SU-DHL-6 (cell line): ENCODE measurements at regions not wholly inside any gene's neighbourhood (a gene's known extent, or its start where the extent isn't known, plus 50 kb on each side); places are given as distances from the start of the nearest gene placed in this dataset.

Experiments
- EZH2phosphoT487 ChIP-seq: fragments of 200-600 bp; sonication (generic), shearing (Covaris generic); conservative IDR thresholded peaks from 2 replicates; pipeline ENCODE4 v1.6.1; 2018; ENCODE audit warnings: mild to moderate bottlenecking, antibody characterized with exemption, low read length, moderate library complexity, mixed read lengths
- TF ChIP-seq, protein P1 (sequence below): fragments of 200-600 bp; sonication (generic); IDR thresholded peaks from one replicate; pipeline ENCODE4 v1.5.1; 2017; ENCODE audit warnings: antibody characterized with exemption, mild to moderate bottlenecking, low read length, moderate library complexity; ENCODE audit not compliant: insufficient read depth, poor library complexity, severe bottlenecking

DNA sequence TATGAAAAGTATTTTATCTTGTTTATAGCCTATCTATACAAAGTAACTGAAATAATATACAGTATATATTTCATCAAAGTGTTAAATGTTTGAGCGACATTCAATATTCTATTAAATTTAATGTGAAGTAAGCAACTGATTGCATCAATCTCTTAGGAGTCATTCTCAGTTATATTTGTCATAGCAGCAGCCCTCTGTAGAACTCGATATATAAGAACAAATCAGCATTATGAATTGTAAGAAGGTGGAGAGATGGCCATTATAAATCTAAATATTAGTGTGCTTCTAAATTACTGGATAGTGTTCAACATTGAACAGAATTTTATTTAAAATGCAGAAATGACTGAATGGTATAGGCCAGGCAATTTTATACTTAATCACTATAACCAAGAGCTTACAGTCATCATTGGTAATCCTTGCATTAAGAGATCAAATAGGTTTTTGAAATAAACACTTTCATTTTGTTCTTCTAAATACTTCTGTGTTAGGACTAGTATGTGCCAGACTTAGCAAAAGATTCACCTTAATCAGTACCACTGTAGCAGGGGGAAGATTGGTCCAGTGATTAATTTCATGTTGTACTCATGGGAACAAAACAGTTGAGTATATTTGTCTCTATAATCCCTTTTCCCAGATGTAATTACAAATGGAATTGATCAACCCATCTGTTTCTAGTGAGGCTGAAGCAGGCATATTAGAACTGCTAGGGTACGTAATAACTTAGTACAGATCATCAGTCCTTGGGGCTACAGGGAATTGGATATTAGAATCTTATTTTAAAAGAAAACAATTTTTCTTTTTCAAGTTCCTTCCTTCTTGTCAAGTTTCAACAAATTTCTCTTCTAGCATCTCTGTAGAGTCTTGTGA is 108.3 kb upstream of the TYRP1 start:
- TF ChIP-seq, protein P1, sequence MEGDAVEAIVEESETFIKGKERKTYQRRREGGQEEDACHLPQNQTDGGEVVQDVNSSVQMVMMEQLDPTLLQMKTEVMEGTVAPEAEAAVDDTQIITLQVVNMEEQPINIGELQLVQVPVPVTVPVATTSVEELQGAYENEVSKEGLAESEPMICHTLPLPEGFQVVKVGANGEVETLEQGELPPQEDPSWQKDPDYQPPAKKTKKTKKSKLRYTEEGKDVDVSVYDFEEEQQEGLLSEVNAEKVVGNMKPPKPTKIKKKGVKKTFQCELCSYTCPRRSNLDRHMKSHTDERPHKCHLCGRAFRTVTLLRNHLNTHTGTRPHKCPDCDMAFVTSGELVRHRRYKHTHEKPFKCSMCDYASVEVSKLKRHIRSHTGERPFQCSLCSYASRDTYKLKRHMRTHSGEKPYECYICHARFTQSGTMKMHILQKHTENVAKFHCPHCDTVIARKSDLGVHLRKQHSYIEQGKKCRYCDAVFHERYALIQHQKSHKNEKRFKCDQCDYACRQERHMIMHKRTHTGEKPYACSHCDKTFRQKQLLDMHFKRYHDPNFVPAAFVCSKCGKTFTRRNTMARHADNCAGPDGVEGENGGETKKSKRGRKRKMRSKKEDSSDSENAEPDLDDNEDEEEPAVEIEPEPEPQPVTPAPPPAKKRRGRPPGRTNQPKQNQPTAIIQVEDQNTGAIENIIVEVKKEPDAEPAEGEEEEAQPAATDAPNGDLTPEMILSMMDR = no peak
- no peak for TF ChIP-seq EZH2phosphoT487
